PC-9 (cell line): ENCODE measurements at regions not wholly inside any gene's neighbourhood (a gene's known extent, or its start where the extent isn't known, plus 50 kb on each side); places are given as distances from the start of the nearest gene placed in this dataset.

ENCODE experiments used
- CTCF ChIP-seq: fragments of 200-600 bp; sonication (generic); conservative IDR thresholded peaks from 2 replicates; pipeline ENCODE4 v1.6.1; 2017; ENCODE audit warnings: mixed run types, antibody characterized with exemption, mild to moderate bottlenecking, moderate library complexity
- EZH2 ChIP-seq: fragments of 200-600 bp; sonication (generic); IDR thresholded peaks from 2 replicates; pipeline ENCODE4 v1.8.0; 2017; ENCODE audit warnings: antibody characterized with exemption, low read depth

- TF ChIP-seq CTCF (no peak), EZH2 (no peak)
These were observed 113.5 kb upstream of the C10orf90 start for GRCh38 chr10:126783806-126784557.
